ENCODE measurements at regions not wholly inside any gene's neighbourhood (a gene's known extent, or its start where the extent isn't known, plus 50 kb on each side); places are given as distances from the start of the nearest gene placed in this dataset.

DNA sequence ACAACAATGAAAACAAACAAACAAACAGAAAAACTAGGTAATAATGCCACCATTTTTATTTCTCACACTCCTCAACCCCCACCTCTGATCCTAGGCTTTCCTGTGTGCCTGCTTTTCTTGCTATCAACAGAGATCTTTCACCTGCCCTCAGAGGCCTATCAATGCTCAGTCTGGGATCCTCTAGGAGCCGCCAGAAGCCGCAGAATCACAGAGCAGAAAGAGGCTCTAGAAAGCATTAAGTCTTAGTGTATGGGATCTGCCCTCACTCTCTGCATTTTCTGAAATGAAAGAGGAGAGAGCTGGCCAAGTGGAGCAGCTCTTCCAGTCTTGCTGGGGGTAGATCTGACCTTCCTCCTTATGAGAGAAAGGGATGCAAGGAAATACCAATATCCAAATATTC, 306.8 kb downstream of the TUSC7 start:
- ChIA-PET POLR2A (ENCODE audit: partially characterized antibody) (no interaction called here), CTCF (ENCODE audit: partially characterized antibody) (interaction anchor here (0.8 to 2.5 kb wide), 10 partner anchors 10 to 517 kb away, joined by 3 to 11 read pairs (median 4); no protein-coding TSS in a partner anchor)
- DNase-seq (ENCODE audit: low read depth in 1 of 2, low spot score in 2 of 2) (peak in 1 of 2 experiments; percentile 9), FAIRE-seq (no peak)
- Histone ChIP-seq H3K4me1 (replicated peaks in 1 of 4; ENCODE audit: control insufficient read depth in 3 of 4, insufficient read depth in 4 of 4, low read length in 3 of 4) (no peaks in the 10 kb centered on the region), H2BK12ac (ENCODE audit: low read depth, low read length) (no peak overlapping the region), H2BK15ac (ENCODE audit: low read length) (no peak overlapping the region), H3K4me3 (ENCODE audit: extremely low read depth in 1 of 4, insufficient read depth in 2 of 4, low read depth in 3 of 4, low read length in 4 of 4) (no peak overlapping the region), H3K9ac (replicated peaks in 1 of 4; ENCODE audit: extremely low read depth in 1 of 4, low read depth in 3 of 4, low read length in 3 of 4) (no peak overlapping the region), H3K23me2 (ENCODE audit: low read depth, low read length) (no peaks in the 10 kb centered on the region), H4K5ac (ENCODE audit: insufficient read length, low read depth, low read length) (no peak overlapping the region), H4K91ac (replicated peaks; ENCODE audit: insufficient read length, low read length) (no peak overlapping the region), H3K79me2 (ENCODE audit: control insufficient read depth in 1 of 2, insufficient read depth in 2 of 2, low read length in 2 of 2) (no peaks in the 10 kb centered on the region), H2BK20ac (ENCODE audit: low read length) (no peak overlapping the region), H3K4ac (replicated peaks; ENCODE audit: insufficient read length, low read depth, low read length) (no peak overlapping the region), H3K18ac (ENCODE audit: extremely low read depth, low read length) (no peak overlapping the region), H3K14ac (ENCODE audit: insufficient read length) (no peak overlapping the region), H3K36me3 (ENCODE audit: control insufficient read depth in 2 of 4, insufficient read depth in 4 of 4, low read length in 3 of 4) (no peaks in the 10 kb centered on the region), H4K20me1 (replicated peaks in 1 of 2; ENCODE audit: control insufficient read depth in 1 of 2, insufficient read depth in 2 of 2, low read length in 2 of 2) (no peaks in the 10 kb centered on the region), H3K9me3 (ENCODE audit: insufficient read depth in 2 of 2, low read depth in 1 of 2, low read length in 1 of 2) (no peaks in the 10 kb centered on the region), H2AK5ac (ENCODE audit: low read depth, low read length) (no peak overlapping the region), H3K23ac (ENCODE audit: insufficient read length) (no peak overlapping the region), H2BK120ac (replicated peaks; ENCODE audit: low read depth, low read length) (no peak overlapping the region), H2AFZ (ENCODE audit: low read length) (no peak overlapping the region; the same call in 1 of the 2 replicates), H3K27me3 (replicated peaks in 1 of 4; ENCODE audit: control insufficient read depth in 3 of 4, extremely low read depth in 1 of 4, insufficient read depth in 3 of 4, low read length in 3 of 4) (no peaks in the 10 kb centered on the region), H3K79me1 (ENCODE audit: low read depth, low read length) (no peaks in the 10 kb centered on the region), H3K56ac (replicated peaks; ENCODE audit: insufficient read length, low read depth, low read length) (no peak overlapping the region), H3K27ac (ENCODE audit: low read depth, low read length) (no peak overlapping the region), H4K8ac (ENCODE audit: extremely low read depth, insufficient read depth, low read length) (no peak overlapping the region), H2BK5ac (ENCODE audit: low read depth, low read length) (no peak overlapping the region), H3K4me2 (ENCODE audit: insufficient read depth in 1 of 2, low read depth in 2 of 2, low read length in 2 of 2) (no peak overlapping the region)
- WGBS, 2 experiments (ENCODE audit: extremely low coverage in 1 of 2, insufficient coverage in 1 of 2, insufficient read length in 1 of 2, insufficient replicate concordance in 2 of 2, low coverage in 1 of 2, low lambda C conversion rate in 2 of 2, missing lambda C conversion rate in 1 of 2): 68% methylated on average over 2 of the region's 2 CpGs; no CpG with 5 or more reads in 1 of the 2 experiments
- TF ChIP-seq, protein P1, sequence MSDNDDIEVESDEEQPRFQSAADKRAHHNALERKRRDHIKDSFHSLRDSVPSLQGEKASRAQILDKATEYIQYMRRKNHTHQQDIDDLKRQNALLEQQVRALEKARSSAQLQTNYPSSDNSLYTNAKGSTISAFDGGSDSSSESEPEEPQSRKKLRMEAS (IDR thresholded peaks at IDR 0.05): no peak
- TF ChIP-seq CTCF (IDR thresholded peaks at IDR 0.05; ENCODE audit: control extremely low read depth in 1 of 3, insufficient read depth in 1 of 3, low read depth in 1 of 3, low read length in 3 of 3): peak in 2 of 3 experiments; percentile 50 to 55; a peak in 3 of 4 replicates
- no peak for TF ChIP-seq EP300 (IDR thresholded peaks at IDR 0.05; ENCODE audit: borderline replicate concordance in 1 of 2, low read depth in 2 of 2, low read length in 2 of 2)
- no peak for TF ChIP-seq FOSL1 (IDR thresholded peaks at IDR 0.05; ENCODE audit: insufficient read depth, low read depth, low read length)
- no peak for TF ChIP-seq BCL11A (IDR thresholded peaks at IDR 0.05; ENCODE audit: low read depth in 2 of 2, low read length in 2 of 2)
- TF ChIP-seq CBX8 (IDR thresholded peaks at IDR 0.05; ENCODE audit: borderline replicate concordance, low read depth, low read length): no peak
- no peak for TF ChIP-seq SP4 (IDR thresholded peaks at IDR 0.05; ENCODE audit: low read length)
- TF ChIP-seq CBX5 (IDR thresholded peaks at IDR 0.05; ENCODE audit: low read depth, low read length): no peak
- peak; percentile 74 to 85 for TF ChIP-seq RAD21 (IDR thresholded peaks at IDR 0.05 in 1 of 2, conservative IDR thresholded peaks at IDR 0.05 in 1 of 2; ENCODE audit: low read depth in 2 of 2, low read length in 2 of 2)
- TF ChIP-seq EZH2 (IDR thresholded peaks at IDR 0.05; ENCODE audit: low read depth, low read length, severe bottlenecking): no peak
